Activated CD4-positive, alpha-beta T cell treated with anti-CD3 and anti-CD28 coated beads, Interleukin-10, Interleukin-2, amounts not matched to agents 100 ng/mL and 50 ng/mL, durations not matched to agents 16 hours and 8 hours (primary cell): ENCODE measurements at regions not wholly inside any gene's neighbourhood (a gene's known extent, or its start where the extent isn't known, plus 50 kb on each side); places are given as distances from the start of the nearest gene placed in this dataset.
"Not testable (repeated sequence)": the region's sequence is repeated elsewhere in the genome, so short reads cannot be mapped to it uniquely, and the experiment has no call there.

Experiments
- DNase-seq: peaks from one replicate; pipeline ENCODE4 v3.0.0-alpha.2; 2020

DNA sequence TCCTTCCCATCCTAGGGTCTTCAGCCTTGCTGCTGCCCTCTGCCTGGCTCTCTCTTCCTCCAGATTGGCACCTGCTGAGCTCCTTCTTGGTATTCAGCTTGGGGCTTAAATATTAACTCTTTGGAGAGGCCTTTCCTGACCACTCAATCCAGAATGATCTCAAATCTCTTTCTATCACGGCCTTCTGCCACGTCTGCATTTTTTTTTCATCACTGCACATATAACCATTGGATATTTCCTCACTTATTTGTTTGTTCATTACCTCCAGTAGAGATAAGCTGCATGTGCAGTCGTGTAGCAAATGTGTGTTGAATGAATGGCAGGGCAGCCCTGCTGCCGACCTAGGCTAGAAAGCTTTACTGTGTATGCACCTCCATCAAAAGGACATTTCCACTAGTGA is 51.6 kb upstream of the MPP7 start:
- no peak for DNase-seq

DNA sequence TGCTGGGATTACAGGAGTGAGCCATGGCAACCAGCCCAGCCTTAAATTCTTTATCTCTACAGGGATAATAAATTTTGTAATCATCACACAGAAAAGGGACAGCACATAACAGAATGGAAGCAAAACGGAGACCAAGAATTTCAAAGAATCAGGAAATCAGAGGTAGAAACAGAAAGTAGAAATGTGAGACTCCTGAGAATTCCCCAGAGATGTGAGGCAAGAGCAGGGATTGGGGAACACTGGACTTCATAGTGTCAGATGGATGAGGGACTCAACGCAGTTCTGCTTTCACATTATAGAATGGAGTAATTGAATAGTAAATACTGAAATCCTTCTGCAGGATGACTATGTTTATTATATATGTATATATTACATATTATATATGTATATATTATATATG is 52.5 kb upstream of the MPP7 start:
- no peak for DNase-seq

DNA sequence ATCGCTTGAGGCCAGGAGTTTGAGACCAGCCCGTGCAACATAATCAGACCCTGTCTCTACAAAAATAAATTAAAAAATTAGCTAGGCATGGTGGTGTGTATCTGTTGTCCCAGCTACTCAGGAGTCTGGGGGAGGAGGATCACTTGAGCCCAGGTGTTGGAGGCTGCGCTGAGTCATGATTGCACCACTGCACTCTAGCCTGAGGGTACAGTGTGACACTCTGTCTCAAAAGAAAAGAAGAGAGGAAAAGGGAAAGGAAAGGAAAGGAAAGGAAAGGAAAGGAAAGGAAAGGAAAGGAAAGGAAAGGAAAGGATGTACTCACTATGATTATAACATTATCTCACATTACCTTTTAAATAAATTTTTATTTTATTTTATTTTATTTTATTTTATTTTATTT is 56.5 kb upstream of the MPP7 start:
- DNase-seq: no peak

DNA sequence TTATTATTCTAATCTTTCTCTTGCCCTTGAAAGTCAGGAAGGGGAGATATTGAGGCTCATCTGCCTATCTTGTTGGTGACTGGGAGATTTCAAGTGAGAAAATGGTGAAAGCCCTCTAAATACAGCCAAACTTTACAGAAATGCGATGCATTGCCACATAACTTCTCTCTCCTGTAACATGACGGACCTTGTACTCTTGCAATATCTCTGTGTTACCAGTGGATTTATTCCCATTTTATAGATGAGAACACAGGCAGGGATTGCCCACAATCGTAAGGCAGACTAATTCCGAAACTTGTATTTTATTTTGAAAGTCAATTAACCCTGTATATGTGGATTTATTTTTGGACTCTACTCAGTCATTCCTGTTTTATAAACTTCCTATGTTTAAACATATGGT is 57.3 kb upstream of the MPP7 start:
- no peak for DNase-seq

DNA sequence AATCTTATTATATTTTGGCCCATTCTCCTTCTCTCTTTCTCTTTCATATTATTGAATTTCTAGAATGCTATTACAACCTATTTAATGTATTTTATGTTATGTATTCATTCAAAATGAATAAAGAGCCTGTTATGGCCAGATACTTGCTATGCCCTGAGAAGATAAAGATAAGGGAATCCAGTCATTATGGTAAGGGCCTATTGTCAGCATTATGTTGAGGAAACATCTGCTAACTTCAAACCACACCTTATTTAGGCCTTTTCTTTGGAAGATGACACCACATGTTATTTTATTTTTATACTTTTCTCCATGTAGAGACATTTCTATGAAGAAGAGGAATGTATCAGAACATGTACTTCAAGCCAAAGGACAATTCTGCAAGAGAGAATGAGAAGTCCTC is 60.5 kb upstream of the MPP7 start:
- no peak for DNase-seq

DNA sequence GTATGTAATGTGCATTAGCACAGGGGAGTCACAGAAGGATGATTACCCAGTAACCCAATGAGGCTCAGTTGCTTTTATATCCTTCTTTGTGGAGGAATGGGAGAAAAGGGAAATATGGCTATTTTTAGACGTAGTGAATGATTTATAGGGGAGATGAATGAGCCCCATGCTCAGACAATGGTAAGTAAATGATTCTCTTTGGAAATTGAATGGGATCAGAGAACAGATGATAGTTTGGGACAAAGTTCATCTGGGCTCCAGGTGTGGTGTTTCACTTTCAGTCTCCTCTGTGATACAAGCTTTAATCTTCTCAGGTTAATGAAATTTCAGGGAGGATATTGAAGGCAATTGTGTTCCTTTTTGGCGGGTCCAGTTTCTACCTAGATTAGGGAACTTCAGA is 63.0 kb upstream of the MPP7 start:
- DNase-seq: no peak

DNA sequence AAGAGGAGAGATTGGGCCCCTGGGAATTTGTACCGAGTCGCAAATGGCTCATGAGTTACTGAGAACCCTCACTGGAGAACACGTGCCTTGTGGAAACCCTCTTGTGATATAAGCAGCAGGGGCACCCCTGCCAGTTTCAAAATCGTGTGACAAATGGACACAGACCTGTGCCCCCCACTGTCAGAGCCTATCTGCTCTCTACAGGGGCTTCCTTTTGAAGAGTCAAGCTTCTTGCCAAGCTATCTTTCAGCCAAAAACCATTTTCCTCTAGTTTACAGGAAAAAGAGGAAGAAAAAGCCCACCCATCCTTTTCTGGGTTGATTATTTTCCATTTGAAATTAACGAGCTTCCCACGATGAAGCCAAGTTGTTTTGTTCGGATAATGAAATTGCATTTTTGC is 64.1 kb upstream of the MPP7 start:
- no peak for DNase-seq

DNA sequence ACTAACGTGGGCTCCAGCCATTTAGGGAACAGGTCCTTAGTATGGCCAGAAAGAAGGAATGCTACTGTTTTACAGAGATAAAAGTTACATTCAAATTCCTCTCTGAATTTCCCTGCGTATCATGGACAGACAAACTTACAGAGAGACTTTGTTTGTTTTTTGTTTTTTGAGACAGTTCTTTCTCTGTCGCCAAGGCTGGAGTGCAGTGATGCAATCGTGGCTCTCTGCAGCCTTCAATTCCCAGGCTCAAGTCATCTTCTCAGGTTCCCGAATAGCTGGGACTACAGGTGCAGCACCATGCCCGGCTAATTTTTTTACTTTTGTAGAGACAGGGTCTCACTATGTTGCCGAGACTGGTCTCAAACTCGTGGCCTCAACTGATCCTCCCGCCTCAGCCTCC is 64.5 kb upstream of the MPP7 start:
- no peak for DNase-seq

DNA sequence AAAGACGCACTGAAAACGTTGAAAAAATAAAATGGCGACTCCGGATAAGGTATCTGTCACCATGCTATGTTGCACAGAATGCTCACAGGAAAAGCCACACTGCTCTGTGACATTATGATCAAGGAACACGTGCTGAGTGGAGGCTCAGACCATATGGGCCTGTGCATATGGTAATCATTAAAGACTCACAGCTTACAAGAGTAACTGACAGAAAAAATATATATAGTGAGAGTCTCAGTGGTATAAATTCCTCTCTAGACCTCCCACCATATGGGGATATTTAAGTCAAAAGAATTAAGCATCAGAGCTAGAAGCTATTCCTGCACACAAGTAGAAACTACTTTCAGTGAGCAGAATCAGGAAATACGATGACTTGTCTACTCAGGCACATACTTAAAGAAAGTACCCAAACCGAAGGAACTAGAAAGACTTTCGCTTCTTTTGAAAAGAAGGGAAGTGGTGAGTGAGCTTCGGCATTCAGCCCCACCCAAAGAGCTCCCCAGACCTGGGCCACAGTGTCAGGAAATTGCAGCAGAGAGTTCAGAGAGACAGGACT is 65.1 kb upstream of the MPP7 start:
- peak; percentile 88 for DNase-seq

DNA sequence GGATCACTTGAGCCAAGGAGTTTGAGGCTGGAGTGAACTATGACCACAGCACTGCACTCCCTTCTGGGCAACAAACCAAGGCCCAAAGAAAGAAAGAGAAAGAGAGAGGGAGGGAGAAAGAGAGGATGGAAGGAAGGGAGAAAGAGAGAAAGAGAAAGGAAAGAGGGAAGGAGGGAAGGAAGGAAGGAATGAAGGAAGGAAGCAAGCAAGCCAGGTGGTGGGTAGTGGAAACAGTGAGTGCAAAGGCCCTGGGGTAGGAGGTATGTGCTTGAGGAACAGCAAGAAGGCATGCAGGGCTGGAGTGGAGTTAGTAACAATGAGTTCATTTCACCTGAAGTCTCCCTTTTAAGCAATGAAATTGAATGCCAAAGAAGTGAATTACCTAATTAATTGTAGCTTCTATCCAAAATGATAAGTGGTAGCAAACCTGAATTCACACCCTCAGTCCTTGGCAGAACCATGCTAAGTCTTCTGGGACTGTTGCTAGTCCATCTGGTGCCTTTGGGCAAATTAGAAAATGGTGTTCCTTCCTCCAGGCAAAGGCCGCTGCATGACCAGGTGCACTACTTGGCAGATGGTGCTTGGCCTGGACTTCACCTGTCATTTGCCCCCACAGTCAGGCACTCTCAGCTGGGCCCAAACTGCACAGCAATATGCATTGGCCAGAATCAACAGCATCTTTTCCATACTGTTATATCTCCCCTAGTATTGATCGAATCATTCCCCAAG is 67.4 kb upstream of the MPP7 start:
- no peak for DNase-seq

DNA sequence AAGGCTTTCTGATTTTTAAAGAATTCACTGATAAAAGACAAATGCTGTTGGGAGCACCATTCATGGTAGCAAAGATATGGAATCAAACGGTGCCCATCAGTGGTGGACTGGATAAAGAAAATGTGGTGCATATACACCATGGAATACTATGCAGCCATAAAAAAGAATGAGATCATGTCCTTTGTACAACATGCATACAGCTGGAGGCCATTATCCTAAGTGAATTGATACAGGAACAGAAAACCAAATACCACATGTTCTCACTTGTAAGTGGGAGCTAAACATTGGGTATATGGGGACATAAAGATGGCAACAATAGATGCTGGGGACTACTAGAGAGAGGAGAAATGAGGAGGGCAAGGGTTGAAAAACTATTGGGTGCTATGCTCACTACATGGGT is 68.8 kb upstream of the MPP7 start:
- DNase-seq: not testable (repeated sequence)

DNA sequence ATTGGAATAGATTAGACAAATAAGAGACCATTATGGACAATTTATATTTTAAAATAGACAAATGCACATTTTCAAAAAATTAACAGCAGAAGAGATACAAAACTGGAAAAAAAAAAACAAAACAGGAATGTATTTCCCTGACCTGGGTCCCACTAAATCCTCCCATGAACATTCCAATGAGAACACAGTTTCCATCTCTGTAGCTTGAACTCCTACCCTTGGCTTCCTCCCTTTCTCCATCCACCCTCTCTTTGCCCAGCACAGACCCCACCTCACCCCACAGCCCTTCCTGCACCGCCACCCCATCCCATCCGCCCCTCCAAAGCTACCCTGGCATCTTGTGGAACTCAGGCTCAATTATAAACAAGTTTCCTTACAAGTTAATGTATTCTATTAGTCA is 71.2 kb upstream of the MPP7 start:
- DNase-seq: no peak

DNA sequence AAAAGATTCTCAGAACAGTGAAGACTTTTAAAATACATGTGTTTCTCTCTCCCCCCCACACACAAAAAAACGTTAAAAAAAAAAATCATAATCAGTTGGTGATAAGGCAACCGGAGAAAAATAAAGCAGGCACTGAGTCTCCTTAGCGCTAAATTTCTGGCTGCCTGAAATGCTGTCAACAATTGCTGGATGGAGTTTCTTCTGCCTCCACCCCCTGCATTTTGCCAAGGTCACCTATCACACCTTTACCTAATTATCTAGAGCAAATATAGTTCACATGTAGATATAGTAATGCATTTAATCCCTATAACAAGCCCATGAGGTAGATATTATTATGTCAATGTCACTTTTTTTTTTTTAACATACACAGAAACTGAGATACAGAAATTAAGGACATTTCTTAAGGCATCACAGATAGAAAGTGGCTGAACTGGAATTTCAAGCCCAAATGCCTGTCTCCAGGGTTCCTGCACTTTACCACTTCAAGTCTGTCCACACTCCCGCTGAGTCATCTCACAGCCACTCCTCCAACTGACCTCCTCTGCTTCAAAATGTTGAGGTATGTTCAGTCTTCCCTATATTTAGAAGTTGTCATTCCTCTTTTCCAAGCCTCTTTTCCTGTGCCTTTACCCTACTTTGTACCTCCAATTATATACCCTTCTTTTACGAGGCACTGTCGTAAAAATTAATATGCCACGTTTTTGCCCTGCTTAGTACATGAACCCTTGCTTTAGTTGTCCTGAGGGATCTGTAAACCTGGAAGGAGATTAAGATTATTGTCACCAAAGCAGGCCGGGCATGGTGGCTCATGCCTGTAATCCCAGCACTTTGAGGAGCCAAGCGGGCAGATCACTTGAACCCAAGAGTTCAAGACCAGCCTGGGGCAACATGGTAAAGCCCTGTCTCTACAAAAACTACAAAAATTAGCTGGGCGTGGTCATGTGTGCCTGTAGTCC is 72.8 kb upstream of the MPP7 start:
- no peak for DNase-seq

DNA sequence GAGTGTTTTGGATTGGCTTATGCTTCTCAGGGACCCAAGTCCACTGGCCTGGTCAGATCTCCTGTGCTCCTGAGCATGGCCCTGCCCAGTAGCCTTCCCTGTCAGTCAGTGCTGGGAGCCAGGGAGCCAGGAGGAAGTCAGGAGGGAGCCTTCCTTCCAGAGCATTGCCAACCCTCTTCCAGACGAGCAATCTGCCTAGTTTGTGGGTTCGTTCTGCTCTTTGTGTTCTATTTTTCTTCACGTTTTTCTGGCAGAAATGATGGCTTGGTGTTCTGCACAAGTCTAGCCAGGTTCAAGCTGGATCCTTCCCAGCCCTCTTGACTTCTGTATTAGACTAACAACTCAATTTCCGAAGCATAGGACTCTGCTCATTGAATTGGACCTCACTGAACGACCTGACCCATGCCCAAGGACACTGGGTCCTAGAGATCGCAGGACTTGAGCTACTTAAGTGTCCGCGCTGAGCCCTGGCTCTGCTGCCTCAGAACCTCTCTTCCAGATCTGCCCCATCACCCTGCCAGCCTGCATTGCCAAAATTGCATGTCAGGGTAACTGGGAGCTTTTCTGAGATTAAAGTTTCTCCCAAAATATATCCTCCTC is 76.2 kb upstream of the MPP7 start:
- DNase-seq: no peak

DNA sequence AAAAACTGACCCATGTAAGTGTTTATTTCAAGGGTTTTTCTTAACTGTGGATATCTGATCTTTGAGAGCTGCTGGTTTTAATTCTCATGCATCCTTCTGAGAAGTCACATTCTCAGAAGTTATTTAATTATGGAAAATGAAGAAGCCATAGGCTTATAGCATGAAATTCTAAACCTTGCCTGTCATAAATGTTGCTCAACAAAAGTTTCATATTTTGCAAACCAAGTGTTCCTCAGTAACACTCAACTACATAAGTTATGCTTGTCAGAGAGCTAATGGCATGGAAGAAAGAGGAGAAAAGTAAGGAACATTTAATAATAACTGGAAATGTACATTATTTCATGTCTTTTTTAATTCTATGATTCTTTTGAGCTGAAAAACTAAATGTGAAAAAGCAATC is 78.6 kb upstream of the MPP7 start:
- DNase-seq: no peak

DNA sequence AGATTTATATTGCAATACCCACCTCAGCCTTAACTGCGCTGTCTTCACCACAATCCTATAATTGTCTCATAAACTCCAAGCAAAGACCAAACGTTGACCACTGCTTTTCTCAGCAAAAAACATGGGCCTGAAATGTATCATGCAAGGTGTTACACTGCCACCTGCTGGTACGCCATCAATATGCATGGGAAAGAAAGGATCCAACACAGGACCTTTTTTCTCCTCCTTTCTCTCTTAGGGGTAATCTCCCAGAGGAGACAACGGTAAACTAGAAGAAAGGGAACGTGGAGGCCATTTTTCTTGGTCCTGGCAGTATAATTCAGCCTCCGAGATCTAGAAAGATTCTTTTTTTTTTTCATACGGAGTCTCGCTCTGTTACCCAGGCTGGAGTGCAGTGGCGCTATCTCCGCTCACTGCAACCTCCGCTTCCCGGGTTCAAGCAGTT is 79.1 kb upstream of the MPP7 start:
- peak; percentile 89 for DNase-seq

DNA sequence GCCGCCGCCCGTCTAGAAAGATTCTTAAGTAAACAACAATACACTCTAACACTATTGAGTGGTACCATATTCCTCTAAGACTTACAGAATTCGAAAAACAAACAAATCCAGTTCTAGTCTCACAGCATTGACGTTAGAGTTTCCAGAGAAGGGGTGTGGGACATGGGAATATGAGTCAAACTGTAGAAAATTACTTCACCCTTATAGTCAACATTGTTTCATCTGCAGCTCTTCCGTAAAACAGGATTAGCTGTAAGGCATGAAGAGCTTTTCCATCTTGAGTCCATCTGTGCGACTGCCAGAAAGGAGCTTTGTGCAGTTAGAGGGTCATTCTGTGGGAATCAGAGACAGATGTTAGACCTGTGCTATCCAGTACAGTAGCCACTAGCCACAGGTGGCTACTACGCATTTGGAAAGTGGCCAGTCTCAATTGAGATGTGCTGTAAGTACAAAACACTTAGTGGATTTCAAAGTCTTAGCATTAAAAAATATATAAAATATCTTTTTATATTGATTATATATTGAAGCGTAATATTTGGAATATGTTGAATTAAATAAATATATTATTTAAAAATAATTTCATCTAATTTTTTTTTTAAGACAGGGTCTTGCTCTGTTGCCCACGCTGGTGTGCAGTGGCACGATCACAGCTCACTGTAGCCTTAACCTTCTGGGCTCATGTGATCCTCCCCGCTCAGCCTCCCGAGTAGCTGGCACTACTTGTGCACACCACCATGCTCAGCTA is 79.8 kb upstream of the MPP7 start:
- no peak for DNase-seq

DNA sequence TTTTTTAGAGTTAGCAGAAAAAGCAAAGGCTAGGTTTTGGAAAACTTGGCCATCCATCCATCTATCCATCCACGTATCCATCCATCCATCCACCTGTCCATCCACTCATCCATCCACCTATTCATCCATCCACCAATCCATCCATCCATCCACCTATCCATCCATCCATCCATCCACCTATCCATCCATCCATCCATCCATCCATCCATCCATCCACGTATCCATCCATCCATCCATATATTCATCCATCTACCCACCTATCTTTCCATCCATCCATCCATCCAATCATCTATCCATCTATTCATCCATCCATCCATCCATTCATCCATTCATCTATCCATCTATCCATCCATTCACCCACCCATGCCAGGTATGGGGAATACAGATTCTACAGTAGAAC is 81.7 kb upstream of the MPP7 start:
- DNase-seq: no peak

DNA sequence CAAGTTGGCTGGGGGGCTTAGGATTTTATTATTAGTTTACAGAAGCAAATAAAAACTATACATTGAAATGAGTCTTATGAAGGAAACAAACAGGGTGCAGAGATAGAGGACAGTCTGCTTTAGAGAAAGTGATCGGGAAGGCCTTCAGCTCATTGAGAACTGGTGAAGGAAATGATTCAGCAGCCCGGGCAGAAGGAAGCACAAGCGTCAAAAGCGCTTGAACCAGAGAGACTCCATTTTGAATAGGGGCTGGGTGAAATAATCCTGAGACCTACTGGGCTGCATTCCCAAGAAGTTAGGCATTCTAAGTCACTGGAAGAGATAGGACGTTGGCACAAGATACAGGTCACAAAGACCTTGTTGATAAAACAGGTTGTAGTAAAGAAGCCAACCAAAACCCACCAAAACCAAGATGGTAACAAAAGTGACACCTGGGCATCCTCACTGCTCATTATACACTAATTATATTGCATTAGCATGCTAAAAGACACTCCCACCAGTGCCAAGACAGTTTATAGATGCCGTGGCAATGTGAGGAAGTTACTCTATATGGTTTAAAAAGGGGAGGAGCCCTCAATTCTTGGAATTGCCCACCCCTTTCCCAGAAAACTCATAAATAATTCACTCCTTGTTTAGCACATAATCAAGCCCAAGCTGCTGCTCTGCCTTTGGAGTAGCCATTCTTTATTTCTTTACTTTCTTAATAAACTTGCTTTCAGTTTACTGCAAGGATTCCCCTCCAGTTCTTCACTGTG is 83.1 kb upstream of the MPP7 start:
- DNase-seq: no peak

DNA sequence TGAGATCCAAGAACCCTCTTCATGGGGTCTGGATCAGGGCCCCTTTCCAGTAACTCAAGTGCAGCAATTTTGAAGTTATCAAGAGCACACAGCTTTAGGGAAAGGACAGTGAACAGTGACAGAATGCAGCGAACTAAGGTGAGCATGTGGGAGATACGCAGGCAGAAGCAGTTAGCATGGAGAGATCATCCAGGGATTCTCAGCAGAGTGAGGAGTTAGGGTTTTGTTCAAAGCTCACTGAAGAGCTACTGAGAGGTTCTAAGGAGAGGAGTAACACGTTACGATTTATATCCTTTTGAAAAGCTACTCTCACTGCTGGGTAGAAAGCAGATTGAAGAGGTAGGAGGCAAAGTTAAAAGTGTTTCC is 83.6 kb upstream of the MPP7 start:
- DNase-seq: no peak

DNA sequence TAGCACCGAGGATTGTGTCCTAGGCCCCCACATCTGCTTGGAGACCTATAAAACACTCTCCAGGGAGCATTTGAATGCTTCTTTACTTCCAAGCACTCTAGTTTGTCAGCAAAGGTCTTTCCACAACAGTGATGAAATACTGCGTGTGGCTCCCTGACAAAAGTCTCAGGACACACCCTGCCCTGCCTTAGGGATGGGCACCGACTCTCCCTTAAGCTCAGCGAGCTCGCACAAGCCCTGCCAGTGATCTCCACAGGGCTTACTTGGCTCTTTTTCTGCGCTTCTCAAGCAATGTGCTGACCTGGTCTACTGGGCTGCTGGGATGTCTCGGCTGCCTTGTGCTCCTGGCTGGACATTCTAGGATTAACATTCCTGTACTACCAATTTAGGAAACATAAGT is 84.3 kb upstream of the MPP7 start:
- no peak for DNase-seq

DNA sequence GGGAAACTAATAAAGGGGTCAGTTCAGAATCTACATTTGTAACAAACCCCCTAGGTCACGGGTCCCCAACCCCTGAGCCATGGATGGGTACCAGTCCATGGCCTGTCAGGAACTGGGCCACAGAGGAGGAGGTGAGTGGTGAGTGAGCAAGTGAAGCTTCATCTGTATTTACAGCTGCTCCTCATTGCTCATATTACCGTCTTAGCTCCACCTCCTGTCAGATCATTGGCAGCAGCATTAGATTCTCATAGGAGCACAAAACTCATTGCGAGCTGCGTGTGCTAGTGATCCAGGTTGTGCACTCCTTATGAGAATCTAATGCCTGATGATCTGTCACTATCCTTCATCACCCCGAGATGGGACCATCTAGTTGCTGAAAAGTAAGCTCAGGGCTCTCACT is 88.4 kb upstream of the MPP7 start:
- no peak for DNase-seq
